ENCODE measurements at regions not wholly inside any gene's neighbourhood (a gene's known extent, or its start where the extent isn't known, plus 50 kb on each side); places are given as distances from the start of the nearest gene placed in this dataset.

DNA sequence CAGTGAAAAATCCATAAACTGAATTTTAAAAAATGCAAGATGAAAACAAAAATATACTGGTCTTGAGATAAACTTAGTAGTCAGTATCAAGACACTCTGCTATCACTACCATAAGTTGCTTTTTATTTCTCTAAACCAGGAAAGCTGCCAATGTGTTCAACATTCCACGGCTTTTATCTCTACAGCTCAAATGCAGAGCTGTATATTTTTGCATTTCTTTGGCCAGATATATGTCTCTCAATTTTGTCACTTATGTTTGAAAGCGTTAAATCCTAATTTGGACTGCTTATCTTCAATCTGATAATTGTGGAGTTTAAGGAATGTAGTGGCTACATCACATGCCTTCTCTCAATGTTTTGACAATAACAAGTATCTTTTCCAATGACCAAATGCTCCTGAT is 609.5 kb downstream of the EPHA4 start:
- CTCF ChIA-PET, result no interaction called here
- TF ChIP-seq, protein P1, sequence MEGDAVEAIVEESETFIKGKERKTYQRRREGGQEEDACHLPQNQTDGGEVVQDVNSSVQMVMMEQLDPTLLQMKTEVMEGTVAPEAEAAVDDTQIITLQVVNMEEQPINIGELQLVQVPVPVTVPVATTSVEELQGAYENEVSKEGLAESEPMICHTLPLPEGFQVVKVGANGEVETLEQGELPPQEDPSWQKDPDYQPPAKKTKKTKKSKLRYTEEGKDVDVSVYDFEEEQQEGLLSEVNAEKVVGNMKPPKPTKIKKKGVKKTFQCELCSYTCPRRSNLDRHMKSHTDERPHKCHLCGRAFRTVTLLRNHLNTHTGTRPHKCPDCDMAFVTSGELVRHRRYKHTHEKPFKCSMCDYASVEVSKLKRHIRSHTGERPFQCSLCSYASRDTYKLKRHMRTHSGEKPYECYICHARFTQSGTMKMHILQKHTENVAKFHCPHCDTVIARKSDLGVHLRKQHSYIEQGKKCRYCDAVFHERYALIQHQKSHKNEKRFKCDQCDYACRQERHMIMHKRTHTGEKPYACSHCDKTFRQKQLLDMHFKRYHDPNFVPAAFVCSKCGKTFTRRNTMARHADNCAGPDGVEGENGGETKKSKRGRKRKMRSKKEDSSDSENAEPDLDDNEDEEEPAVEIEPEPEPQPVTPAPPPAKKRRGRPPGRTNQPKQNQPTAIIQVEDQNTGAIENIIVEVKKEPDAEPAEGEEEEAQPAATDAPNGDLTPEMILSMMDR (IDR thresholded peaks at IDR 0.05; ENCODE audit: control extremely low read depth, extremely low read depth, low read depth, missing control alignments), result no peak
- no peak for DNase-seq (ENCODE audit: extremely low spot score)
- POLR2A ChIA-PET, result no interaction called here

DNA sequence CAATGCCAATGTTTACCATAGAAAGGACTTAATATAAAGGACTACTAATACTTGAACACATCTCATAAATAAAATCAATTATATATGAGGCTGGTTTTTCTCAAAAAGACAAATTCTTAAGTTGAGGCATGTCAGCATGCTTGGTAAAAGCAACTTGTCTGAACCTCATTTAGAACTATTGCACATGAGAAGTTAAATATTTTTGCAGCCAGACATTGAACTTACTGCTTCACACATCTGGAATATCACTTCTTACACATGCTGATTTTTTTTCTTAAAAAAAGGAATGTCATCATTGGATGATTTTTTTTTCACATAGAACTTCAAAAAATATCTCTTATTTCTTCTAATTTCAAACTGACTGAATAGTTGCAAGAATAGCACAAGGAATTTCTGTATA is 609.0 kb downstream of the EPHA4 start:
- ChIA-PET CTCF (no interaction called here), POLR2A (no interaction called here)
- TF ChIP-seq, protein P1 (IDR thresholded peaks at IDR 0.05; ENCODE audit: control extremely low read depth, extremely low read depth, low read depth, missing control alignments), result no peak
- no peak for DNase-seq (ENCODE audit: extremely low spot score)

DNA sequence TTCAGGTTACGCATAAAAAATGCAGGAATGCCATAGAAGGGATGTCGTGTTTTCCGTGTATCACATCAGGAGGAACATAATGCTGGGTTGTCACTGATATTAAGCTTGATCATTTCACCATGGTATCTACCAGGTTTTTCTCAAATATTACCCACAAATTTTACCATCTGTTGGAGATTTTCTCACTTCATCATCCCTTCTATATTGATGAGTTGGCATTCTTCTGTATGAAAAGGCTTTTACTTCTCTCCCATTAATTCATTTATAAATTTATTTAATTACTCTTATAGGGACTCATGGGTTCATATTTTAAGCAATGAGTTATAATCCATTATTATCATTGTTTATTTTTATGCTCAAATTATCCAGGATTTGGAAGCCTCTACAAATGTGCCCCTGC is 608.2 kb downstream of the EPHA4 start:
- TF ChIP-seq, protein P1 (IDR thresholded peaks at IDR 0.05; ENCODE audit: control extremely low read depth, extremely low read depth, low read depth, missing control alignments), result no peak
- ChIA-PET POLR2A (no interaction called here), CTCF (no interaction called here)
- no peak for DNase-seq (ENCODE audit: extremely low spot score)

DNA sequence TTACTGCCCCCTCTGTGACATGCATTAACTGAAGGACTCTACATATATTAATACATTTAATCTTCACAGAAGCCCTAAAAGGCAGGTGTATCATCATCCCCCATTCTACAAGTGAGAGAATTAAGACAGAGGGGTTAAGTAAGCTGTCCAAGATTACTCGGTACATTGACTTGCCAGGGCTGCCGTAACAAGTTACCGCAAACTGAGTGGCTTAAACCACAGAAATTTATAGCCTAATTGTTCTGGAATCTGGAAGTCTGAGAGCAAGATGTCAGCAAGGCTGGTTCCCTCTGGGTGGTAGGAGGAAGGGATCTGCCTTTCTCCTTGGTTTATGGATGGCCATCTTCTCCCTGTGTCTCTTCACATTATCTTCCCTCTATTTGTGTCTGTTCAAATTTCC is 605.5 kb downstream of the EPHA4 start:
- ChIA-PET CTCF (interaction anchor here (1.4 kb wide), 1 partner anchor 18 kb away, joined by 4 read pairs; no protein-coding TSS in a partner anchor), POLR2A (no interaction called here)
- TF ChIP-seq, protein P1 (IDR thresholded peaks at IDR 0.05; ENCODE audit: control extremely low read depth, extremely low read depth, low read depth, missing control alignments), result no peak
- no peak for DNase-seq (ENCODE audit: extremely low spot score)

DNA sequence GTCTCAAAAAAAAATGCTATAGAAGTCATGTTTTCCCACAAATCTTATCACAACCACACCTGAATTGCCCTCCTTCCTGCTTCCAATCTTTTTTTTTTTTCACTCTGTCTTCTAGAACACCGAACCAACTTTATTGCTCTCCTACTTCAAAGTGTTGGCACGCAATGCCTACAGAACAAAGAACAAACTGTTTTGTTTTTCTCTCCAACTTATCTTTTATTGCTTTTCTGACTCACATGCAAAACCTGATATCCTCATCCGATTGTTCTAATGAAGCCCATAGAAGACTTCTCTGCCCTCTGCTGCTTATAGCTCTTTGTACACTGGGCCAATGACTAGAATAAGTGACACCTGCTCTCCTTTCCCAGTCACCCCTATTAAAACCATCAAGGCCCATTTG is 602.8 kb downstream of the EPHA4 start:
- DNase-seq (ENCODE audit: extremely low spot score), result no peak
- CTCF ChIA-PET, result no interaction called here
- POLR2A ChIA-PET, result no interaction called here
- TF ChIP-seq, protein P1 (IDR thresholded peaks at IDR 0.05; ENCODE audit: control extremely low read depth, extremely low read depth, low read depth, missing control alignments), result no peak

DNA sequence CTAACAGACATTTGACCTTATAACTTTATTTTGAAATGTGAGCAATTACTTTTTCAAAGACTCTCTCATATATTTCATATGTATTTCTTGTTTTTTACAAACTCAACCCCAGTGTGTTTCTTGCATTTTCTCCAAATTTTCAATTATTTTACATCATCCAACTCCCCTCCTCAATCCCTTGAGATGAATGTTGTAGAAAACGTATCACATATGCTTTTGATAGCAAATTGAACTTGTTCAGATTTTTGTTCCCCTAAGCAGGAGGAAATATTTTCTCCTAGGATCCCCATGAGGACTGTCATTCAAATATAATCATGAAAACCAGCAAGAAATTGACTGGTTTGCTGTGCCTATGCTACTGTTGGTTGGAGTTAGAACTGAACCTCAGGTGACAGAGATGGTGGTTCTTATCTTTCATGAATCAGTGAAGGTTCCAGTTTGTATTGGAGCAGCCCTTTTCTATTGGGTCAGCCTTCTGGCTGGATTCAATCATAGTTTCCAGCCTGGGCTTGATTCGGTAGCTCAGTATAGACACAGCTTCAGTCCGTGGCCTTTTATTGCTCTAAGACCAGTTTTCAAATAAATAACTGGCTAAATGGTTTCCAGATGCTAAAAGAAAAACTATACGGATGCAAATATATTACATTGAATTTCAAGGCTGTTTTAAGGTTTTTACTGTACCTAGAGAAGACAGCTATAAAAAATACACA is 591.0 kb downstream of the EPHA4 start:
- CTCF ChIA-PET, result interaction anchor here (0.8 to 1.5 kb wide), 2 partner anchors 9 to 20 kb away, joined by 3 read pairs; no protein-coding TSS in a partner anchor
- DNase-seq (ENCODE audit: extremely low spot score), result no peak
- POLR2A ChIA-PET, result no interaction called here
- TF ChIP-seq, protein P1 (IDR thresholded peaks at IDR 0.05; ENCODE audit: control extremely low read depth, extremely low read depth, low read depth, missing control alignments), result no peak

All from GM10248 (cell line).